Mesenchymal stem cell (in vitro differentiated cells and primary cell): ENCODE measurements at regions not wholly inside any gene's neighbourhood (a gene's known extent, or its start where the extent isn't known, plus 50 kb on each side); places are given as distances from the start of the nearest gene placed in this dataset.
"Not testable (repeated sequence)": the region's sequence is repeated elsewhere in the genome, so short reads cannot be mapped to it uniquely, and the experiment has no call there.

Experiments
- DNase-seq: peaks from one replicate; pipeline ENCODE4 v3.0.0-alpha.2; 2013
- H2AFZ ChIP-seq: one replicate; pipeline ENCODE4 v1.6.1; 2013; ENCODE audit warnings: low read depth, mild to moderate bottlenecking, control low read depth, inconsistent platforms, low read length, moderate library complexity
- H2AK5ac ChIP-seq: 2 replicates; pipeline ENCODE4 v1.6.1; 2013; ENCODE audit warnings: low read length, moderate library complexity, mild to moderate bottlenecking, inconsistent platforms; ENCODE audit not compliant: severe bottlenecking
- H2BK120ac ChIP-seq: one replicate; pipeline ENCODE4 v1.6.1; 2013; ENCODE audit warnings: low read depth, mild to moderate bottlenecking, inconsistent platforms, low read length, moderate library complexity
- H2BK12ac ChIP-seq, 2 experiments: one replicate each; pipeline ENCODE4 v1.6.1; 2013; ENCODE audit warnings: inconsistent platforms in 2 of 2, low read length in 2 of 2, mild to moderate bottlenecking in 2 of 2, moderate library complexity in 2 of 2, control low read depth in 1 of 2
- H2BK15ac ChIP-seq: one replicate; pipeline ENCODE4 v1.6.1; 2013; ENCODE audit warnings: mild to moderate bottlenecking, low read depth, inconsistent platforms; ENCODE audit not compliant: poor library complexity, severe bottlenecking
- H2BK5ac ChIP-seq: 2 replicates; pipeline ENCODE4 v1.6.1; 2013; ENCODE audit warnings: low read depth, mild to moderate bottlenecking, low read length, control low read depth, inconsistent platforms; ENCODE audit not compliant: poor library complexity, severe bottlenecking
- H3K14ac ChIP-seq, 2 experiments: one replicate each; pipeline ENCODE4 v1.6.1; 2013; ENCODE audit warnings: inconsistent platforms in 2 of 2, low read length in 2 of 2, control low read depth in 1 of 2, mild to moderate bottlenecking in 1 of 2, moderate library complexity in 1 of 2
- H3K18ac ChIP-seq, 2 experiments: one replicate each; pipeline ENCODE4 v1.6.1; 2013; ENCODE audit warnings: inconsistent platforms in 2 of 2, low read length in 2 of 2, control low read depth in 1 of 2, low read depth in 1 of 2, mild to moderate bottlenecking in 1 of 2
- H3K23ac ChIP-seq, 2 experiments: one replicate each; pipeline ENCODE4 v1.6.1; 2013; ENCODE audit warnings: inconsistent platforms in 2 of 2, low read length in 2 of 2, mild to moderate bottlenecking in 2 of 2, moderate library complexity in 2 of 2, control low read depth in 1 of 2
- H3K27ac ChIP-seq: 2 replicates; pipeline ENCODE4 v1.5.1; 2013; ENCODE audit warnings: mild to moderate bottlenecking, moderate library complexity, low read length, control low read depth, inconsistent platforms; ENCODE audit not compliant: poor library complexity, severe bottlenecking
- H3K27me3 ChIP-seq, 2 experiments: 2 replicates each; pipeline versions ENCODE4 v1.6.1 to v1.7.0; 2013; ENCODE audit warnings: low read length in 2 of 2, mild to moderate bottlenecking in 2 of 2, moderate library complexity in 2 of 2, control low read depth in 1 of 2, inconsistent platforms in 1 of 2; ENCODE audit not compliant: control insufficient read depth in 1 of 2, insufficient read depth in 1 of 2
- H3K36me3 ChIP-seq, 2 experiments: 2 replicates each; pipeline versions ENCODE4 v1.6.1 to v1.7.0; 2013; ENCODE audit warnings: low read length in 2 of 2, control low read depth in 1 of 2, inconsistent platforms in 1 of 2, low read depth in 1 of 2, mild to moderate bottlenecking in 1 of 2; ENCODE audit not compliant: insufficient read depth in 2 of 2, control insufficient read depth in 1 of 2
- H3K4ac ChIP-seq, 2 experiments: one replicate each; pipeline ENCODE4 v1.6.1; 2013; ENCODE audit warnings: inconsistent platforms in 2 of 2, low read length in 2 of 2, mild to moderate bottlenecking in 2 of 2, moderate library complexity in 2 of 2, control low read depth in 1 of 2, low read depth in 1 of 2
- H3K4me1 ChIP-seq: 2 replicates; pipeline ENCODE4 v1.6.1; 2013; ENCODE audit warnings: low read depth, low read length, control low read depth; ENCODE audit not compliant: control insufficient read depth, insufficient read depth
- H3K4me2 ChIP-seq: 2 replicates; pipeline ENCODE4 v1.6.1; 2013; ENCODE audit warnings: low read length, mild to moderate bottlenecking, inconsistent platforms; ENCODE audit not compliant: poor library complexity, severe bottlenecking
- H3K4me3 ChIP-seq, 2 experiments: 2 replicates each; pipeline versions ENCODE4 v1.5.1 to v1.7.0; 2013; ENCODE audit warnings: low read length in 2 of 2, mild to moderate bottlenecking in 2 of 2, control low read depth in 1 of 2, low read depth in 1 of 2; ENCODE audit not compliant: insufficient read depth in 1 of 2
- H3K79me1 ChIP-seq: replicated peaks from 2 replicates; pipeline ENCODE4 v1.6.1; 2013; ENCODE audit warnings: mild to moderate bottlenecking, control low read depth, low read length, inconsistent platforms; ENCODE audit not compliant: poor library complexity, severe bottlenecking
- H3K9ac ChIP-seq: 2 replicates; pipeline ENCODE4 v1.7.0; 2013; ENCODE audit warnings: mild to moderate bottlenecking, low read length, moderate library complexity
- H3K9me3 ChIP-seq: 2 replicates; pipeline ENCODE4 v1.7.0; 2013; ENCODE audit warnings: mild to moderate bottlenecking, low read length; ENCODE audit not compliant: control insufficient read depth
- H4K8ac ChIP-seq: one replicate; pipeline ENCODE4 v1.6.1; 2013; ENCODE audit warnings: inconsistent platforms, mild to moderate bottlenecking, low read length, moderate library complexity
- H4K91ac ChIP-seq: one replicate; pipeline ENCODE4 v1.6.1; 2013; ENCODE audit warnings: mild to moderate bottlenecking, low read length, inconsistent platforms
- WGBS: methylation state at CpG from one replicate; pipeline ENCODE4 v1.1.7; 2013; ENCODE audit warnings: mixed read lengths; 5-methylcytosine and 5-hydroxymethylcytosine counted together

- no peak overlapping the region for H3K14ac ChIP-seq
- no peak overlapping the region for H4K91ac ChIP-seq
- no peaks in the 10 kb centered on the region for H3K36me3 ChIP-seq
- no peak overlapping the region for H3K27ac ChIP-seq
- no peaks in the 10 kb centered on the region for H3K27me3 ChIP-seq
- H2BK120ac ChIP-seq, result no peak overlapping the region
- DNase-seq, result no peak
- H2BK5ac ChIP-seq, result no peak overlapping the region
- no peaks in the 10 kb centered on the region for H3K79me1 ChIP-seq
- H3K18ac ChIP-seq, result no peak overlapping the region
- H3K4me2 ChIP-seq, result no peak overlapping the region
- no peak overlapping the region for H3K9ac ChIP-seq
- H2AK5ac ChIP-seq, result no peak overlapping the region
- H3K23ac ChIP-seq, result no peak overlapping the region
- H3K4ac ChIP-seq, result no peak overlapping the region
- H2BK15ac ChIP-seq, result no peak overlapping the region
- H2AFZ ChIP-seq, result no peak overlapping the region
- no peak overlapping the region for H3K4me3 ChIP-seq
- H2BK12ac ChIP-seq, result no peak overlapping the region
- no peak overlapping the region for H4K8ac ChIP-seq
- peaks cover 3% of the 10 kb centered on the region for H3K9me3 ChIP-seq
- no peaks in the 10 kb centered on the region for H3K4me1 ChIP-seq
Measured at GRCh38 chr5:148887123-148887881, 60.9 kb downstream of the ADRB2 start.

DNA sequence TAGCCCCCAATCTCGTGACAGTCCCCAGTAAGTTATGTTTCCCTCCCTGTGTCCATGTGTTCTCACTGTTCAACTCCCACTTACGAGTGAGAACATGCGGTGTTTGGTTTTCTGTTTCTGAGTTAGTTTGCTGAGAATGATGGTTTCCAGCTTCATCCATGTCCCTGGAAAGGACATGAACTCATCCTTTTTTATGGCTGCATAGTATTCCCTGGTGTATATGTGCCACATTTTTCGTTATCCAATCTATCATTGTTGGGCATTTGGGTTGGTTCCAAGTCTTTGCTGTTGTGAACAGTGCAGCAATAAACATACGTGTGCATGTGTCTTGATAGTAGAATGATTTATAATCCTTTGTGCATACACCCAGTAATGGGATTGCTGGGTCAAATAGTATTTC is 63.5 kb downstream of the ADRB2 start:
- H3K4me1 ChIP-seq, H2AFZ ChIP-seq, H3K4ac ChIP-seq, H3K27me3 ChIP-seq, H3K36me3 ChIP-seq, H3K9ac ChIP-seq, H2AK5ac ChIP-seq, H3K79me1 ChIP-seq, H3K18ac ChIP-seq, H2BK120ac ChIP-seq, H3K4me3 ChIP-seq, H4K91ac ChIP-seq, H3K23ac ChIP-seq, H3K27ac ChIP-seq, H3K4me2 ChIP-seq, H2BK12ac ChIP-seq, DNase-seq, H3K14ac ChIP-seq, H2BK15ac ChIP-seq, H2BK5ac ChIP-seq, H4K8ac ChIP-seq: not testable (repeated sequence)
- 89% methylated on average over 4 of the region's 5 CpGs for WGBS
- peaks cover 16% of the 10 kb centered on the region for H3K9me3 ChIP-seq

GRCh38 chr5:148895441-148895840 is 69.0 kb downstream of the ADRB2 start:
- not testable (repeated sequence) for H4K91ac ChIP-seq, H3K9ac ChIP-seq, H3K36me3 ChIP-seq, H3K23ac ChIP-seq, H2BK120ac ChIP-seq, H3K4me2 ChIP-seq, H3K27me3 ChIP-seq, H2BK5ac ChIP-seq, DNase-seq, H2AFZ ChIP-seq, H3K18ac ChIP-seq, H3K4me3 ChIP-seq, H3K4me1 ChIP-seq, H4K8ac ChIP-seq, H2BK15ac ChIP-seq, H3K4ac ChIP-seq, H2BK12ac ChIP-seq, H3K27ac ChIP-seq, H3K79me1 ChIP-seq, H3K14ac ChIP-seq, H2AK5ac ChIP-seq
- WGBS, result no CpG with 5 or more reads among the region's 1 CpG
- peaks cover 16% of the 10 kb centered on the region for H3K9me3 ChIP-seq

DNA sequence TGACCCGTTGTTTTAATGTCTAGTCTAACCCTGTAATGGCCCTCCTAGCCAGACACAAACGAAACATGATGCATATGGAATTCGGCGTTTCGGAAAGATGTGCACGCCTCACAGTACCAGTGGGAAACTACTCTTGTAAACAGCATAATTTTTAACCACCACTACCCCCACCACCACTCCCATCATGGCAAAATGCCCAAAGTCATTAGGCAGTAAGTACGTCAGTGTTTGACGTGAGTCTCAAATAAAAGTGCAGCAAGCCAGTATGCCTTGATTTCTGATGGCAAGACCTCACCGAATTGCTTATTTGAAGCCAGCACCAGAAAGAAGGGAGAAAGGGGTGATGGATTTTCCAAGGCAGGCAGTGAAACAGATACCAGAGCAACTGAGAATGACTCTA is 71.4 kb downstream of the ADRB2 start:
- H3K9me3 ChIP-seq, result peaks cover 11% of the 10 kb centered on the region
- no peak overlapping the region for H3K14ac ChIP-seq
- H2AK5ac ChIP-seq, result no peak overlapping the region
- DNase-seq, result no peak
- no peak overlapping the region for H2AFZ ChIP-seq
- no peak overlapping the region for H3K4me3 ChIP-seq
- H4K8ac ChIP-seq, result no peak overlapping the region
- no peak overlapping the region for H2BK120ac ChIP-seq
- H2BK15ac ChIP-seq, result no peak overlapping the region
- no peak overlapping the region for H3K18ac ChIP-seq
- no peaks in the 10 kb centered on the region for H3K79me1 ChIP-seq
- H3K4me1 ChIP-seq, result no peaks in the 10 kb centered on the region
- WGBS, result 98% methylated on average over 9 of the region's 9 CpGs
- no peak overlapping the region for H3K4ac ChIP-seq
- no peak overlapping the region for H3K27ac ChIP-seq
- H2BK5ac ChIP-seq, result no peak overlapping the region
- no peak overlapping the region for H3K23ac ChIP-seq
- no peak overlapping the region for H3K4me2 ChIP-seq
- H3K9ac ChIP-seq, result no peak overlapping the region
- H4K91ac ChIP-seq, result no peak overlapping the region
- H2BK12ac ChIP-seq, result no peak overlapping the region
- H3K36me3 ChIP-seq, result no peaks in the 10 kb centered on the region
- H3K27me3 ChIP-seq, result no peaks in the 10 kb centered on the region
